SU-DHL-6 (cell line): ENCODE measurements at regions not wholly inside any gene's neighbourhood (a gene's known extent, or its start where the extent isn't known, plus 50 kb on each side); places are given as distances from the start of the nearest gene placed in this dataset.

Source experiments
- H2AFZ ChIP-seq: fragments of 200-600 bp; sonication (generic); 2 replicates; pipeline ENCODE4 v1.6.1; 2014; ENCODE audit warnings: low read depth, mild to moderate bottlenecking, moderate library complexity, mixed read lengths, antibody characterized with exemption, low read length; ENCODE audit not compliant: severe bottlenecking
- H3F3A ChIP-seq: fragments of 200-600 bp; shearing (Covaris generic); 2 replicates; pipeline ENCODE4 v1.6.0; 2016; ENCODE audit warnings: antibody characterized with exemption, mild to moderate bottlenecking; ENCODE audit not compliant: insufficient read depth
- H3K27ac ChIP-seq: fragments of 200-600 bp; sonication (generic); 2 replicates; pipeline ENCODE4 v1.5.1; 2016; ENCODE audit warnings: low read depth, mild to moderate bottlenecking, low read length, moderate library complexity, mixed read lengths
- H3K27me3 ChIP-seq: fragments of 200-600 bp; sonication (generic), shearing (Covaris generic); 2 replicates; pipeline ENCODE4 v1.6.0; 2014; ENCODE audit warnings: mild to moderate bottlenecking, low read length
- H3K36me3 ChIP-seq: fragments of 200-600 bp; sonication (generic); 2 replicates; pipeline ENCODE4 v1.6.1; 2014; ENCODE audit warnings: mild to moderate bottlenecking, low read length, mixed read lengths
- H3K4me2 ChIP-seq: fragments of 300-600, 200-600 bp; shearing (Covaris generic), sonication (generic); 2 replicates; pipeline ENCODE4 v1.6.0; 2014; ENCODE audit warnings: low read length, low read depth, mild to moderate bottlenecking; ENCODE audit not compliant: poor library complexity, severe bottlenecking
- H3K4me3 ChIP-seq: fragments of 200-600 bp; sonication (generic); 2 replicates; pipeline ENCODE4 v1.5.1; 2014; ENCODE audit warnings: antibody characterized with exemption, low read length, mild to moderate bottlenecking, mixed read lengths; ENCODE audit not compliant: insufficient read depth, poor library complexity, severe bottlenecking
- H3K79me2 ChIP-seq: fragments of 200-600 bp; sonication (generic); 2 replicates; pipeline ENCODE4 v1.6.1; 2014; ENCODE audit warnings: mild to moderate bottlenecking, low read length, moderate library complexity; ENCODE audit not compliant: insufficient read depth
- H3K9ac ChIP-seq: fragments of 200-600 bp; sonication (generic); 2 replicates; pipeline ENCODE4 v1.7.0; 2014; ENCODE audit warnings: mild to moderate bottlenecking, low read length
- H3K9me2 ChIP-seq: fragments of 200-600 bp; sonication (generic); replicated peaks from 2 replicates; pipeline ENCODE4 v1.6.1; 2014; ENCODE audit warnings: low read length; ENCODE audit not compliant: insufficient read depth
- H3K9me3 ChIP-seq: fragments of 200-600 bp; sonication (generic); 2 replicates; pipeline ENCODE4 v1.6.1; 2014; ENCODE audit warnings: low read length, mixed read lengths; ENCODE audit not compliant: insufficient read depth
- H4K20me1 ChIP-seq: fragments of 200-600 bp; sonication (generic); 2 replicates; pipeline ENCODE4 v1.6.1; 2014; ENCODE audit warnings: low read depth, mild to moderate bottlenecking, antibody characterized with exemption, low read length, moderate library complexity, mixed read lengths
- CTCF ChIP-seq: fragments of 200-600 bp; sonication (generic); IDR thresholded peaks from one replicate; pipeline ENCODE4 v1.5.1; 2017; ENCODE audit warnings: antibody characterized with exemption, mild to moderate bottlenecking, low read length, moderate library complexity; ENCODE audit not compliant: insufficient read depth, poor library complexity, severe bottlenecking
- EZH2phosphoT487 ChIP-seq: fragments of 200-600 bp; sonication (generic), shearing (Covaris generic); conservative IDR thresholded peaks from 2 replicates; pipeline ENCODE4 v1.6.1; 2018; ENCODE audit warnings: mild to moderate bottlenecking, antibody characterized with exemption, low read length, moderate library complexity, mixed read lengths

DNA sequence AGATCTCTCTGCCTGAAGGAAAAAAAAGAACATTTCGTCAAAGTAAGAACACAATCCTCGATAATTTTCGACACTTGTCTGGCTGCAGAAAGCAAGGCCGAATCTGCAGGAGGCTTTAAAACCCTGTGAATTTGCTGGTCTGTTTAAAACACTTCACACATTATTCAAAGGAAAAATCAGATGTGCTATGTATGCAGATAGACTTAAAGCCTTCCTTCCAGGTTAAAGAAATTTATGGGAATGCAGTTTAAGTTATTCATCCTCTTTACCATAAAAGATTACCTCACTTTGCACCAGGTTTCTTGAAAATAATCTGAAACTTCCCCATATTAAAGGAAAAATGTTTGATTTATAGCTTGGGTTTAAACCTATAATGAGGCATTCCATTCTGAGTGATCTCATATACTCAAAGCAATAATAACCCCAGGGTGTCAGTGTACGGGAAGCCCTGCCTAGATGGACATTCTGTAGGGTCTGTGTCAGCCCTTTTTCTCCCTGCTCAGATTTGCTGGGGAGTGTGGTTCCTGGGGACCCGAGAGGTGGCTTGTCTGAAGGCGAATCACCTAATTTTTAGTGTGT lies 323.5 kb upstream of the SLC24A2 start:
- H3K9me3 ChIP-seq = no peaks in the 10 kb centered on the region

DNA sequence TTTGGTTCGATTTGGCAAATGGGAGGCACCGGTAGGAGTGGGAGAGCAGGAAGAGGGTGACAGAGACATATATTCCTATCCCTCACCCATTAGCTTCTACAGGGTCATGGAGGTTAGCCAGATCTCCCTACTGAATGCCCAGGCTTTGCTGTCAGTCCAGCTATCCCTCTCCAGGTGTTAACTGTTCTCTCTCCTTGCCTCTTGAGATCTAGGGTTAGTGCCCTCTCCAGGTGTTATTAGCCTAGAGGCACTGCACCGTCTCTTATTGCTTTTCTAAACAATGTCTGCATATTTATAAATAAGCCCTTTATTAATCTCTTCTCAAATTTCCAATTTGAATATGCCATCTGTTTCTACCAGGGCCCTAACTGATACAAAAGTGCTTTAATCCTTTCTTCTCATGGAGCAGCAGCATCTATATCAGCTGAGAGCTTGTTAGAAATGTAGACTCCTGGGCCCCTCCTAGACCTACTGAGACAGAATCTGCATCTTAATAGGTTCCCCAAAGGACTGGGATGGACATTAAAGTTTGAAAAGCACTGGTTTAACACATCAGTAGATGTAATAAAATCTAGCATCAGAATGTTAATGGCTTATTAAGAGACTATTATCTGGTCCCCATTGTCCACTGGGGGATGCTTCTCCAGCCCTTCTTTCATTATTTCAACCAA lies 322.5 kb upstream of the SLC24A2 start:
- Histone ChIP-seq H3K27me3 (no peaks in the 10 kb centered on the region), H3K27ac (no peak overlapping the region), H3F3A (no peaks in the 10 kb centered on the region), H3K79me2 (no peaks in the 10 kb centered on the region), H3K4me2 (no peak overlapping the region), H3K9me3 (no peaks in the 10 kb centered on the region), H3K9me2 (no peaks in the 10 kb centered on the region), H3K9ac (no peak overlapping the region), H3K36me3 (no peaks in the 10 kb centered on the region), H4K20me1 (no peaks in the 10 kb centered on the region), H3K4me3 (no peak overlapping the region), H2AFZ (no peak overlapping the region)
- no peak for TF ChIP-seq EZH2phosphoT487
- TF ChIP-seq CTCF = no peak

More for the DNA sequence above, 323.5 kb upstream of the SLC24A2 start:
- Histone ChIP-seq H4K20me1 (no peaks in the 10 kb centered on the region), H3K4me2 (no peak overlapping the region), H3K36me3 (no peaks in the 10 kb centered on the region), H3K9ac (no peak overlapping the region), H3K4me3 (no peak overlapping the region), H3K9me2 (no peaks in the 10 kb centered on the region), H2AFZ (no peak overlapping the region), H3F3A (no peaks in the 10 kb centered on the region), H3K27ac (no peak overlapping the region), H3K27me3 (no peaks in the 10 kb centered on the region), H3K79me2 (no peaks in the 10 kb centered on the region)
- no peak for TF ChIP-seq CTCF
- TF ChIP-seq EZH2phosphoT487 = no peak

- Histone ChIP-seq H3K79me2 (no peaks in the 10 kb centered on the region), H3K36me3 (no peaks in the 10 kb centered on the region)
- TF ChIP-seq CTCF (no peak), EZH2phosphoT487 (no peak)
Observed at GRCh38 chr9:20095430-20096092, 306.7 kb upstream of the SLC24A2 start.

More at GRCh38 chr9:20095430-20096092, 306.7 kb upstream of the SLC24A2 start:
- H3K4me3 ChIP-seq = no peak overlapping the region
- H4K20me1 ChIP-seq = no peaks in the 10 kb centered on the region
- H3K4me2 ChIP-seq = no peak overlapping the region
- no peaks in the 10 kb centered on the region for H3K9me3 ChIP-seq
- no peak overlapping the region for H2AFZ ChIP-seq
- no peaks in the 10 kb centered on the region for H3F3A ChIP-seq
- no peaks in the 10 kb centered on the region for H3K9me2 ChIP-seq
- H3K27ac ChIP-seq = no peak overlapping the region
- no peaks in the 10 kb centered on the region for H3K27me3 ChIP-seq
- H3K9ac ChIP-seq = no peak overlapping the region
